SH-SY5Y (cell line): ENCODE measurements at regions not wholly inside any gene's neighbourhood (a gene's known extent, or its start where the extent isn't known, plus 50 kb on each side); places are given as distances from the start of the nearest gene placed in this dataset.

ENCODE experiments used
- GATA2 ChIP-seq: IDR thresholded peaks from 2 replicates; pipeline ENCODE4 v1.6.1; 2011; ENCODE audit warnings: mild to moderate bottlenecking, low read depth, low read length
- GATA3 ChIP-seq: IDR thresholded peaks from 2 replicates; pipeline ENCODE4 v1.6.1; 2011; ENCODE audit warnings: low read depth, mild to moderate bottlenecking, low read length, moderate library complexity

DNA sequence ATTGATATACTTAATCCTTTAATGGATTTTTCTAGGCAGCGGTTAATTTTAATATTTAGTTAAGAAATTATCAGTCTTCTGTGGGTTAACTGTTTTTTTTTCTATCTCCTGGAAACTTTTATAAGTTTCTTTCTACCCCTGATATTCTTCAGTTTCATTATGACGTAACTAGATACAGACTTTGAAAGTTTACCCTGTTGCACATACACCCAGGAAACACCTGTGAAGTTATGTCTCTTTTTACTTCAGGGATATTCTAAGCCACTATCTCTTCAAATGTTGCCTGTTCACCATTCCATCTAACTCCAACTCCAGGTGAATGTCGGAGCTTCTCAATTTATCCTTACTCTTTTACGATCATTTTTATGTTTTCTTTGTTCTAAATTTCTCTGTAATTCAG, 329.0 kb downstream of the ICE1 start:
- TF ChIP-seq GATA3 = no peak
- no peak for TF ChIP-seq GATA2
